VCaP (cell line): ENCODE measurements at regions not wholly inside any gene's neighbourhood (a gene's known extent, or its start where the extent isn't known, plus 50 kb on each side); places are given as distances from the start of the nearest gene placed in this dataset.
A peak's percentile ranks its signal among the peaks of the same experiment; 100 is the strongest.

ENCODE experiments used
- H3K27ac ChIP-seq: fragments of 450-650 bp; 2 replicates; pipeline ENCODE4 v1.5.1; 2017
- TF ChIP-seq, protein P1 (sequence below): fragments of 450-650 bp; conservative IDR thresholded peaks from 2 replicates; pipeline ENCODE4 v1.5.1; 2017; ENCODE audit warnings: mild to moderate bottlenecking, moderate library complexity

- H3K27ac ChIP-seq = no peak overlapping the region
- TF ChIP-seq, protein P1, sequence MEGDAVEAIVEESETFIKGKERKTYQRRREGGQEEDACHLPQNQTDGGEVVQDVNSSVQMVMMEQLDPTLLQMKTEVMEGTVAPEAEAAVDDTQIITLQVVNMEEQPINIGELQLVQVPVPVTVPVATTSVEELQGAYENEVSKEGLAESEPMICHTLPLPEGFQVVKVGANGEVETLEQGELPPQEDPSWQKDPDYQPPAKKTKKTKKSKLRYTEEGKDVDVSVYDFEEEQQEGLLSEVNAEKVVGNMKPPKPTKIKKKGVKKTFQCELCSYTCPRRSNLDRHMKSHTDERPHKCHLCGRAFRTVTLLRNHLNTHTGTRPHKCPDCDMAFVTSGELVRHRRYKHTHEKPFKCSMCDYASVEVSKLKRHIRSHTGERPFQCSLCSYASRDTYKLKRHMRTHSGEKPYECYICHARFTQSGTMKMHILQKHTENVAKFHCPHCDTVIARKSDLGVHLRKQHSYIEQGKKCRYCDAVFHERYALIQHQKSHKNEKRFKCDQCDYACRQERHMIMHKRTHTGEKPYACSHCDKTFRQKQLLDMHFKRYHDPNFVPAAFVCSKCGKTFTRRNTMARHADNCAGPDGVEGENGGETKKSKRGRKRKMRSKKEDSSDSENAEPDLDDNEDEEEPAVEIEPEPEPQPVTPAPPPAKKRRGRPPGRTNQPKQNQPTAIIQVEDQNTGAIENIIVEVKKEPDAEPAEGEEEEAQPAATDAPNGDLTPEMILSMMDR = no peak
Observed at GRCh38 chr5:115469904-115470516, 74.6 kb downstream of the FEM1C start.

GRCh38 chr5:115467628-115468027, 76.9 kb downstream of the FEM1C start:
- TF ChIP-seq, protein P1 = no peak
- H3K27ac ChIP-seq = peak overlapping the region; percentile 26; the same call in 1 of the 2 replicates

DNA sequence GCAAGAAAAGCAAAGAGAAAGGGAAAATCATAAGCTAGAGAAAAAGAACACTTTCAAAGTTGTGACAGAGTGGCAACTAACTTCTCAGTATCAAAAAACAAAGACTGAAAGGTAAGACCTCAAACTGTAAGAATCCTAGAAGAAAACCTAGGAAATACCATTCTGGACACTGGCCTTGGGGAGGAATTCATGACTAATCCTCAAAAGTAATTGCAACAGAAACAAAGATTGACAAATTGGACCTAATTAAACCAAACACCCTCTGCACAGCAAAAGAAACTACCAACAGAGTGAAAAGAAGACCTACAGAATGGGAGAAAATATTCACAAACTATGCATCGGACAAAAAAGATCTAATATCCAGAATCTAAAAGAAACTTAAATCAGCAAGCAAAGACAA, 79.1 kb downstream of the FEM1C start:
- TF ChIP-seq, protein P1 = no peak
- no peak overlapping the region for H3K27ac ChIP-seq

DNA sequence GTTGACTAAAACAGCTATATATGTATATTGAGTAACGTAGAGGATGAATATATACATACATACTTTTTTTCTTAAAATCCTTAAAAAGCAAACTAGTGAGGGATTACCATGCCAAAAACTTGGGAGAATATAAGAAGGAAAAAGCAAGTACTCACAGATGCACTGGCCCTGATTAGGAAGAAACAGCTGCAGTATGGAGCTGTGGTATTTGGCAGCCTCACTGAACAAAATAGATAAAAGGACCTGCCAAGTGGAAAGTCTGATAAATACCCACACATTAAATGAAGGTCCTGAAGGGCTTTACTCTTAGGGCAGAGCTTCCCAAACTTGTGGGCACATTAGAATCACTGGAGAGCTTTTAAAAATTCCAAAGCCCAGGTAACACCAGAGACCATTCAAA, 80.6 kb downstream of the FEM1C start:
- TF ChIP-seq, protein P1 = no peak
- no peak overlapping the region for H3K27ac ChIP-seq

GRCh38 chr5:115461506-115462290, 82.9 kb downstream of the FEM1C start:
- no peak overlapping the region for H3K27ac ChIP-seq
- TF ChIP-seq, protein P1 = no peak

DNA sequence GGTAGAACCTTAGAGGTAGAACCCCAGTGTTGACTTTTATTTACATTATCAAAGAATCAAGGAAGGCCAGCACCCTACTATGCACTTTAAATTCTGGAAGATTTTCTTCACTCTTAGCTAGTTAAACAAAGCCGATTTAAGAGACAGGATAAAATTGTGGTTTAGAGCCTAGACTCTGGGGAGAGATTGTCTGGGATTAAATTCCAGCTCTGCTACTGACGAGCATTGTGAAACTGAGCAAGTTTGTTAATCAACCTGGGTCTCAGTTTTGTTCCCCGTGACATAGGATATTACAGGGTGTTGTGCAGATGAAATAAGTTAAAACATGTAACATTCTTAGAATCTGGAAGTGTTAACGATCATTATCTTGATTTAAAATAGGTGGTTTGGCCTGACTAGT, 83.5 kb downstream of the FEM1C start:
- TF ChIP-seq, protein P1 = no peak
- H3K27ac ChIP-seq = no peak overlapping the region

GRCh38 chr5:115460472-115460871, 84.1 kb downstream of the FEM1C start:
- H3K27ac ChIP-seq = no peak overlapping the region

More at GRCh38 chr5:115460472-115460871, 84.1 kb downstream of the FEM1C start:
- TF ChIP-seq, protein P1 = no peak
